ENCODE measurements at regions not wholly inside any gene's neighbourhood (a gene's known extent, or its start where the extent isn't known, plus 50 kb on each side); places are given as distances from the start of the nearest gene placed in this dataset.

DNA sequence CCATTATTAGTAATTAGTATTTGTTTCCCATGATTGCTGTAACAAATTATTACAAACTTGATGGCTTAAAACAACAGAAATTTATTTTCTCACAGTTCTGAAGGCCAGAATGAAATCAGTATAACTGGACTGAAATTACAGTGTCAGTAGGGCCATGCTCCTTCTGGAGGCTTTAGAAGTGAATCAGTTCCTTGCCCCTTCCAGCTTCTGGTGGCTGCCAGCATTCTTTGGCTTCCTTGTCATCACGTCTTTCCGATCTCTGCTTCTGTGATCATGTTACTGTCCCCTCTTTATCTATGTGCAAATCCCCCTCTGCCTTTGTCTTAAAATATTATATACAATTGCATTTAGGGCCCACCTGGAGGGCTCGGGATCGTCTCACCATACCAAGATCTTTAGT, 92.0 kb downstream of the FOXB1 start:
- no peak for TF ChIP-seq TAF1 (IDR thresholded peaks at IDR 0.05; ENCODE audit: borderline replicate concordance, low read depth, low read length)
- TF ChIP-seq POLR2AphosphoS5 (IDR thresholded peaks at IDR 0.05; ENCODE audit: low read depth, low read length), result no peak
- no peak for TF ChIP-seq POLR2A (IDR thresholded peaks at IDR 0.05; ENCODE audit: low read depth, low read length)
- DNase-seq (ENCODE audit: insufficient read length), result no peak
- no peak for FAIRE-seq

DNA sequence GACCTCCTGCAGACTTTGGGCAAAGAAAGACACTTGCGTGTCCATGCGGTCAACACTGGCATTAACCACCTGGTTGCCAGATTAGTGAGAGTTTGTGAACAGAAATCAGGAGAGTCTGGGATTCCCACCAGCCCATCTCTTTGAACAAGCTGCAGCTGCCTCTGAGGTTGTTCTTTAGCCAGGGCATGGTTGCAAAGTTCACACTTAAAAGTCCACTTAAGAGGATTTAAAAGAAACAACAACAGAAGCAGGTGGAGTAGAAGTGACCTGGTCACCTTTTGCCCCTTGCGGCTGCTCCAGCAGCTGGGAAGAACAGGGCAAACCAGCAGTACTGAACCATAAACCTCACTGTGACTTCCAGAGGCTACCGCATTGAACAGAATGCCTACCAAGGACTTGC, 97.3 kb downstream of the FOXB1 start:
- FAIRE-seq, result no peak
- DNase-seq (ENCODE audit: insufficient read length), result no peak
- TF ChIP-seq POLR2A (IDR thresholded peaks at IDR 0.05; ENCODE audit: low read depth, low read length) (no peak), TAF1 (IDR thresholded peaks at IDR 0.05; ENCODE audit: borderline replicate concordance, low read depth, low read length) (no peak), POLR2AphosphoS5 (IDR thresholded peaks at IDR 0.05; ENCODE audit: low read depth, low read length) (no peak)

DNA sequence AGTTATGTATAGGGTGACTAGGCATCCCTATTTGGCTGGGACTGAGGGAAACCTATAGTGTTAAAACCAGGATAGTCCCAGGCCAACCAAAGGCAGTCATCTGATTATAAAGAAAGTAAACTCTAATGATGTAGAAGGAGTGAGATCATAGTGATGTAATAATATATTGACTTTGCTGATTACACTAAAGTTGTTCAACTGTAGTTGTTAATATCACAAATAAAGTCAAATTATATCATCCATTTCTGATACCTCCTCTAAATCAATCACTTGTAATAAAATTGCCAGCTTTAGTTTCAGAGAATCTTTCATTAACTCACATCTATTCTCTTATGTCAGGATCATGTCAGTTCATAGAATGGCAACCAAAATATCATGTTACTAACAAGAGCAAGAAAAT, 98.6 kb downstream of the FOXB1 start:
- TF ChIP-seq POLR2AphosphoS5 (IDR thresholded peaks at IDR 0.05; ENCODE audit: low read depth, low read length) (no peak), POLR2A (IDR thresholded peaks at IDR 0.05; ENCODE audit: low read depth, low read length) (no peak), TAF1 (IDR thresholded peaks at IDR 0.05; ENCODE audit: borderline replicate concordance, low read depth, low read length) (no peak)
- DNase-seq (ENCODE audit: insufficient read length), result no peak
- no peak for FAIRE-seq

DNA sequence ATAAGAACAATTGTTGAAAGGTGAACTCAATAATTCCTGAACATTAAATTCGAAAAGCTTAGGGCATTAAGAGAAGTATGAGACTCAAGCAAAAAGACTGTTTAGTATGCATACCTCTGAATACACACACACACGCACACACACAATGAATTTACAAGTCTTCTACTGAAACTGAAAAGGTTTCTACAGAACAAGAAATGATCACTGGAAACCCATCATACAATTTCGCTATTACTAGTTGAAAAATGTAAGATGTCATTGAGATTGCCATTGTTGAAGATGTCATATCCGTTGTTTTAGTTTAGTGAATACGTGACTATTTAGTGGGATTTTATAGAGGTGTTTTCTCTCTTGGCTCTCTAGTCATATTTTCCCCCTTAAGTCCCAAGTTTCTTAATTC, 106.8 kb downstream of the FOXB1 start:
- no peak for FAIRE-seq
- TF ChIP-seq POLR2AphosphoS5 (IDR thresholded peaks at IDR 0.05; ENCODE audit: low read depth, low read length), result no peak
- TF ChIP-seq POLR2A (IDR thresholded peaks at IDR 0.05; ENCODE audit: low read depth, low read length), result no peak
- TF ChIP-seq TAF1 (IDR thresholded peaks at IDR 0.05; ENCODE audit: borderline replicate concordance, low read depth, low read length), result no peak
- no peak for DNase-seq (ENCODE audit: insufficient read length)

DNA sequence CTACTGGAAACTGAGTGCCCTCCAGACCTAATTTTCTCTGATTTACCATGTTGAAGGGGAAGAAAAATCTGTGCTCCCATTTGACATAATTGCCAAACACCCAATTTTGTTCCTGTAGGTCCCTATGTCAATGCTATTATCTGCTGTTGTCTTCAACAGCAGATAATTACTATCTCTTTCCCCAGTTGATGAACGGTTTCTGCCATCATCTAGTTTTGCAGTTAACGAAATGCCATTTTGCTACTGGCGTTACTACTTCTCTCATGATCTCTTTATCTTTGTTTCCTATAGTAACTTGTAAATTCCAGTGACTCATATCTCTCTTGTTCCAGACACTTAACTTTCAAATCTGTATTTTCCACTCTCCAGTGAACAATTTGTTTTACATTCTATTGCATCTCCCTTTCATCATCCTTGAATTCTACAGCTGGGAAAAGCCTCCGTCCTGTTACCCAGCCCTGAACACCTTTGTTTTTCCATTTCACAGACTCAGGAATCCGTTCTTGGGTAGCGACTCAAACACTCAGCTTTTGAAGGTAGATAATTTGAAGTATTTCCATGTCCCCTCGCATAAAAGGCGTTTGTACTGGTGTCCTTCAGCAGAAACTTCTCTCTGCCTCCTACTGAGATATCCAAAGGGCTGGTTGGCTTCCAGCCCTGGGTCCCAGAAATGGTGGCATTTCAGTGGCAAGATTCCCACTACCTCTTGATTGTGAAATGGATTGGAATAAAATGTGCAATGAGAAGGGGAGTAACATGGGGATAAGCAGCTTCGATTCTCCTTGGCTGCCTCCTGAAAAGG, 111.7 kb downstream of the FOXB1 start:
- no peak for TF ChIP-seq POLR2AphosphoS5 (IDR thresholded peaks at IDR 0.05; ENCODE audit: low read depth, low read length)
- no peak for TF ChIP-seq TAF1 (IDR thresholded peaks at IDR 0.05; ENCODE audit: borderline replicate concordance, low read depth, low read length)
- no peak for TF ChIP-seq POLR2A (IDR thresholded peaks at IDR 0.05; ENCODE audit: low read depth, low read length)
- DNase-seq (ENCODE audit: insufficient read length), result no peak

DNA sequence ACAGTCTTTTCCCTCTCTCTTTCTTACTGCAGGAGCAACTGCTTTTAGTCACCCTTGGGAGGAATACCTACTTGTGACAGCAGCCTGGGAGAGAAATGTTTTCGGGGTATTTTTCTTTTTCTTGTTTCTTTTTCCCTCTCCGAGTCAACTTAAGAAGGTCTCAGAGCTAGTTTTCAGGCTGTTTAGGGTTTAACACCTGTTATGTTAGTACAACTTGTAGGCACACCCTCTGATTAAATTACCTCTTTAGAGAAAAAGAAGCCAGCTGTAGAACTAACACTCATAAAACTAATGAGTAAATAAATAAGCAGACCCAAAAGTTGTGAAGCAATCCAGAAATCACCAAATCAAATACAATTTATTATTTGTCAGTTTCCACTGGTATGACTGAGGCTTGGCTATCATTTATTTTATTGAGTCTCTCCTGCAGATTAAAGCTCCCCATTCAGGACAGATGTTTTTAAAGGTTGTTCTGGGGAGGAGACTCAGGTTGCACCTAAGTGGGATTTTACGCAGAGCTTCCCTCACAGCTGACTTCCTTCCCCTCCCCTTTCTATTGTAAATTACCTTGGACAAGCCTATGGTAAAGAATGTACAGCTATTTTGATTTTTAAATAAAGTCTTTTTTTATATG, 112.5 kb downstream of the FOXB1 start:
- DNase-seq (ENCODE audit: insufficient read length) (no peak), FAIRE-seq (no peak)
- TF ChIP-seq TAF1 (IDR thresholded peaks at IDR 0.05; ENCODE audit: borderline replicate concordance, low read depth, low read length), result no peak
- TF ChIP-seq POLR2A (IDR thresholded peaks at IDR 0.05; ENCODE audit: low read depth, low read length), result no peak
- no peak for TF ChIP-seq POLR2AphosphoS5 (IDR thresholded peaks at IDR 0.05; ENCODE audit: low read depth, low read length)

More for the DNA sequence above, 111.7 kb downstream of the FOXB1 start:
- peak; percentile 24 for FAIRE-seq

DNA sequence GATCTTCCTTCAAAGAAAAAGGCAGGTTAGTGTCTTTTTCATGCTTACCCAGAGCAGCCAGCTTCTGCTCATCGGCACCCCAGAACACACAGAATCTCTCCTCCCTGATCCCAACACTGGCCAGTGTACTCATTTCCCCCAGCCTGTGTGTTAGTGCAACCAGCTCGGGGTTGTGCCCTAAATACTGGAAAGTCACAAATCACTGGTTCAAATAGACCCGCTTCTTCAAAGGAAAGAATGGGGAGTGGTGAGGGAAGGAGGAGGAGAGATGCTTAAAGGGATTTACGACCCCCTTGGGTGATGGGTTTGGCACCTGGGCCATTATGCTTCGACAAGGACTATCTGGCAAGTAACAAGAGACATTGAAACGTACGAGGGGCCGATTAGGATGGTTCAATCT, 114.0 kb downstream of the FOXB1 start:
- FAIRE-seq (peak; percentile 70), DNase-seq (ENCODE audit: insufficient read length) (no peak)
- TF ChIP-seq POLR2A (IDR thresholded peaks at IDR 0.05; ENCODE audit: low read depth, low read length) (no peak), POLR2AphosphoS5 (IDR thresholded peaks at IDR 0.05; ENCODE audit: low read depth, low read length) (no peak), TAF1 (IDR thresholded peaks at IDR 0.05; ENCODE audit: borderline replicate concordance, low read depth, low read length) (no peak)

DNA sequence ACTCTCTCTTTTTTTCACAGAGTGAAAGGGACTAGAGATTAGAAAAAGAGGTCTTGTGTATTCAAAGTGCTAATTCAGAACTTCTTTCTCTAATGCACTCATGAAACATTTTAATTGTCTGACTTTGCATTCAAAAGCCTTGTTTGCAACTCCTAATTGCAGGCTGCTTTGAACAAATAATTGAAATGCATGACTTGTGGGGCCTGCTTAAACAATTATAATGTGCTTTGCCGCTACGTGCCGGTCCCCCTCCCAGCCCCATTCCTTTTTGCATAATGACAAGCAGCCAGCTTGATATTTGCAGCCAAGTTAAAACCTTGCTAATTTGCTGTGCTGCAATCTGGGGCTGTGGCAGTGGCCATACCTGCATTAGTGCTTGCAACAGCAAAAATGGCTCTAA, 114.5 kb downstream of the FOXB1 start:
- no peak for DNase-seq (ENCODE audit: insufficient read length)
- TF ChIP-seq POLR2A (IDR thresholded peaks at IDR 0.05; ENCODE audit: low read depth, low read length) (no peak), TAF1 (IDR thresholded peaks at IDR 0.05; ENCODE audit: borderline replicate concordance, low read depth, low read length) (no peak), POLR2AphosphoS5 (IDR thresholded peaks at IDR 0.05; ENCODE audit: low read depth, low read length) (no peak)
- no peak for FAIRE-seq

DNA sequence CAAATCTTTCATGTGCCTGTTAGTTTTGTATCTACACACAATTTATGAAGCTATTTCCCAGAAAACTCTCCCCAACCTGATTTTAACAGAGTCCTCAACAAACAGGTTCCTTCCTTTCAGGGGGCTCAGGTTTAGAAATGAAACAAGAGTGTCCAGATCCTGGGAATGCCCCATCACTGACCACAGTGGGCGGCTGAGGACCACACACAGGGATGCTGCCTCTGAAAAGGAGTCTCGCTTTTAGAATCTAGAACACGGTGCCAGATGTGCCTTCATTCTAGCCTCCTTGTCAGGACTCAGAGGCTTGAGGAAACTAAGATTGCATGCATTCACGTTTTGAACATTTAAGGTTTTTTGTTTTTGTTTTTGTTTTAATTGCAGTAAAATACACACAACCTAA, 115.0 kb downstream of the FOXB1 start:
- no peak for TF ChIP-seq TAF1 (IDR thresholded peaks at IDR 0.05; ENCODE audit: borderline replicate concordance, low read depth, low read length)
- no peak for TF ChIP-seq POLR2A (IDR thresholded peaks at IDR 0.05; ENCODE audit: low read depth, low read length)
- TF ChIP-seq POLR2AphosphoS5 (IDR thresholded peaks at IDR 0.05; ENCODE audit: low read depth, low read length), result no peak
- FAIRE-seq, result no peak
- DNase-seq (ENCODE audit: insufficient read length), result no peak

DNA sequence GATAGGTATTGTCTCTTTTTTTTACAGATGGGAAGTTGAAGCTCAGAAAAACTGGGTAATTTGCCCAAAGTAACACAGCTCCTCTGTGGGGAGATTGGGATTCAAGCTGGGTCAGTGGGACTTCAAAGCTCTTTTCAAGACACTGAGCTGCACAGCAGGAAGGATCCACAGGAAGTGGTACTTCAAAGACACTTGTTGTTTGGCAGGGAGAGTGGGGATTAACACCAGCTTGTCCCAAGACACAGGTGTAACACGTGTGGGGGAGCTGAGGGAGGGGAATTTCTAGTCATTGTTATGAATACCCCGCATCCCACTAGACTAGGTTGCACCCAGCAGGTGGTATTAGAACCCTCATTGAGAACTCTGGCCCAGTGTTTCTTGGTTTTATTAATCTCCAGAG, 116.0 kb downstream of the FOXB1 start:
- TF ChIP-seq POLR2AphosphoS5 (IDR thresholded peaks at IDR 0.05; ENCODE audit: low read depth, low read length) (no peak), POLR2A (IDR thresholded peaks at IDR 0.05; ENCODE audit: low read depth, low read length) (no peak), TAF1 (IDR thresholded peaks at IDR 0.05; ENCODE audit: borderline replicate concordance, low read depth, low read length) (no peak)
- no peak for FAIRE-seq
- no peak for DNase-seq (ENCODE audit: insufficient read length)

DNA sequence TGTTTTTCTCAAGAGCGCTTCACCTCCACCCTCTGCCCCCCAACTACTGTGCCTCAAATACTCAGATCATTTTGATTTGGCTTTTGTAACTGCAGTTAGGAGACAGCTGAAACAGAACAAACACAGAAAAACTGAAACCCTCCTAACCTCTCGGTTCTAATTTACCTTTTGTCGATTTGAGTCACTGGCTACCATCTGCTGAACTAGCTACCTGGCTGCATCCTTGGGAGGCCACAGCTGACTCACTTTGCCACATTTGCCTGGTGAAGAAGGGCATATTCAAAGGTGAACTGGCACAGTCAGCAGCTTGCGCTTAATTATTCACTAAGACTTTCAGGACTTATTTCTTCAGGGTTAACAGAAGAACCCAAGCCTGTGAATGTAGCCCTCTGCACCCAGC, 117.7 kb downstream of the FOXB1 start:
- FAIRE-seq (peak; percentile 76), DNase-seq (ENCODE audit: insufficient read length) (no peak)
- TF ChIP-seq POLR2AphosphoS5 (IDR thresholded peaks at IDR 0.05; ENCODE audit: low read depth, low read length) (no peak), TAF1 (IDR thresholded peaks at IDR 0.05; ENCODE audit: borderline replicate concordance, low read depth, low read length) (no peak), POLR2A (IDR thresholded peaks at IDR 0.05; ENCODE audit: low read depth, low read length) (no peak)

DNA sequence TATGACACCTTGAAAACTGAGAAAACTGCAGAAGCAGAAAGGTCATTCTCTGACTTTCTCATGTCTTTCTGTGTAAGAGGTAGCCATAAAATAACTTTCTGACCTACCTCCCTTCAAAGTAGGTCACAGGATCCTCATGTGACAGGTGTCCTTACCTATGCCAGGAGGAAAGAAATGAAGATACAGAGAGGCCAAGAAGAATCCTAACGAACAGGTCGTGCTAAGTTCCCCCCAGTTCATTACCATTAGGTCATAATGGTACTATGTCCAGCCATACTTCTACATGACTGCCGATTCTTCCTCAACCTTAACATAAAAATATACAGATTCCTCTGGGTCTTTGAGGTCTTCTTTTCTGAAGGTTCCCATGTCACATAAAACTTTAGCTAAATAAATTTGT, 118.6 kb downstream of the FOXB1 start:
- TF ChIP-seq TAF1 (IDR thresholded peaks at IDR 0.05; ENCODE audit: borderline replicate concordance, low read depth, low read length), result no peak
- TF ChIP-seq POLR2A (IDR thresholded peaks at IDR 0.05; ENCODE audit: low read depth, low read length), result no peak
- no peak for TF ChIP-seq POLR2AphosphoS5 (IDR thresholded peaks at IDR 0.05; ENCODE audit: low read depth, low read length)
- DNase-seq (ENCODE audit: insufficient read length) (no peak), FAIRE-seq (no peak)
